ENCODE measurements at regions not wholly inside any gene's neighbourhood (a gene's known extent, or its start where the extent isn't known, plus 50 kb on each side); places are given as distances from the start of the nearest gene placed in this dataset.

- in situ Hi-C loops (cut with HindIII; ENCODE audit: low pct_unique_long_range_greater_than_20kb, low sequenced_read_pairs), result no loop called here
- DNase-seq (ENCODE audit: low read depth), result no peak
Observed at GRCh38 chr2:41895334-41895664, 152.5 kb upstream of the PKDCC start.

GRCh38 chr2:41896186-41896846, 151.5 kb upstream of the PKDCC start:
- in situ Hi-C loops (cut with HindIII; ENCODE audit: low pct_unique_long_range_greater_than_20kb, low sequenced_read_pairs), result no loop called here
- DNase-seq (ENCODE audit: low read depth), result no peak

- in situ Hi-C loops (cut with HindIII; ENCODE audit: low pct_unique_long_range_greater_than_20kb, low sequenced_read_pairs), result no loop called here
- DNase-seq (ENCODE audit: low read depth), result no peak
Observed at GRCh38 chr2:41899189-41899588, 148.6 kb upstream of the PKDCC start.

GRCh38 chr2:41900101-41900577, 147.7 kb upstream of the PKDCC start:
- DNase-seq (ENCODE audit: low read depth), result no peak
- in situ Hi-C loops (cut with HindIII; ENCODE audit: low pct_unique_long_range_greater_than_20kb, low sequenced_read_pairs), result no loop called here

- in situ Hi-C loops (cut with HindIII; ENCODE audit: low pct_unique_long_range_greater_than_20kb, low sequenced_read_pairs), result no loop called here
- no peak for DNase-seq (ENCODE audit: low read depth)
Observed at GRCh38 chr2:41902897-41903296, 144.9 kb upstream of the PKDCC start.

GRCh38 chr2:41903474-41904135, 144.2 kb upstream of the PKDCC start:
- in situ Hi-C loops (cut with HindIII; ENCODE audit: low pct_unique_long_range_greater_than_20kb, low sequenced_read_pairs), result no loop called here
- DNase-seq (ENCODE audit: low read depth), result no peak

GRCh38 chr2:41904459-41904858, 143.4 kb upstream of the PKDCC start:
- no peak for DNase-seq (ENCODE audit: low read depth)
- in situ Hi-C loops (cut with HindIII; ENCODE audit: low pct_unique_long_range_greater_than_20kb, low sequenced_read_pairs), result no loop called here

- in situ Hi-C loops (cut with HindIII; ENCODE audit: low pct_unique_long_range_greater_than_20kb, low sequenced_read_pairs), result no loop called here
- no peak for DNase-seq (ENCODE audit: low read depth)
Observed at GRCh38 chr2:41905597-41906337, 142.1 kb upstream of the PKDCC start.

GRCh38 chr2:41906338-41906725, 141.5 kb upstream of the PKDCC start:
- DNase-seq (ENCODE audit: low read depth), result peak; percentile 7
- in situ Hi-C loops (cut with HindIII; ENCODE audit: low pct_unique_long_range_greater_than_20kb, low sequenced_read_pairs), result no loop called here

- in situ Hi-C loops (cut with HindIII; ENCODE audit: low pct_unique_long_range_greater_than_20kb, low sequenced_read_pairs), result no loop called here
- DNase-seq (ENCODE audit: low read depth), result no peak
Observed at GRCh38 chr2:41907141-41907540, 140.7 kb upstream of the PKDCC start.

- in situ Hi-C loops (cut with HindIII; ENCODE audit: low pct_unique_long_range_greater_than_20kb, low sequenced_read_pairs), result no loop called here
- DNase-seq (ENCODE audit: low read depth), result peak; percentile 44
Observed at GRCh38 chr2:41907771-41908207, 140.0 kb upstream of the PKDCC start.

- DNase-seq (ENCODE audit: low read depth), result no peak
- in situ Hi-C loops (cut with HindIII; ENCODE audit: low pct_unique_long_range_greater_than_20kb, low sequenced_read_pairs), result no loop called here
Observed at GRCh38 chr2:41908349-41908748, 139.5 kb upstream of the PKDCC start.

GRCh38 chr2:41909584-41909983, 138.2 kb upstream of the PKDCC start:
- in situ Hi-C loops (cut with HindIII; ENCODE audit: low pct_unique_long_range_greater_than_20kb, low sequenced_read_pairs), result no loop called here
- DNase-seq (ENCODE audit: low read depth), result no peak

GRCh38 chr2:41910126-41910525, 137.7 kb upstream of the PKDCC start:
- peak; percentile 9 for DNase-seq (ENCODE audit: low read depth)
- in situ Hi-C loops (cut with HindIII; ENCODE audit: low pct_unique_long_range_greater_than_20kb, low sequenced_read_pairs), result no loop called here

- in situ Hi-C loops (cut with HindIII; ENCODE audit: low pct_unique_long_range_greater_than_20kb, low sequenced_read_pairs), result no loop called here
- no peak for DNase-seq (ENCODE audit: low read depth)
Observed at GRCh38 chr2:41911033-41911432, 136.8 kb upstream of the PKDCC start.

- in situ Hi-C loops (cut with HindIII; ENCODE audit: low pct_unique_long_range_greater_than_20kb, low sequenced_read_pairs), result no loop called here
- DNase-seq (ENCODE audit: low read depth), result no peak
Observed at GRCh38 chr2:41912337-41912736, 135.5 kb upstream of the PKDCC start.

GRCh38 chr2:41912776-41913175, 135.0 kb upstream of the PKDCC start:
- DNase-seq (ENCODE audit: low read depth), result no peak
- in situ Hi-C loops (cut with HindIII; ENCODE audit: low pct_unique_long_range_greater_than_20kb, low sequenced_read_pairs), result no loop called here

- in situ Hi-C loops (cut with HindIII; ENCODE audit: low pct_unique_long_range_greater_than_20kb, low sequenced_read_pairs), result no loop called here
- no peak for DNase-seq (ENCODE audit: low read depth)
Observed at GRCh38 chr2:41913311-41913710, 134.5 kb upstream of the PKDCC start.

GRCh38 chr2:41913921-41914609, 133.8 kb upstream of the PKDCC start:
- no peak for DNase-seq (ENCODE audit: low read depth)

More at GRCh38 chr2:41913921-41914609, 133.8 kb upstream of the PKDCC start:
- in situ Hi-C loops (cut with HindIII; ENCODE audit: low pct_unique_long_range_greater_than_20kb, low sequenced_read_pairs), result no loop called here
